Ovary (tissue), 3 donors: ENCODE measurements at regions not wholly inside any gene's neighbourhood (a gene's known extent, or its start where the extent isn't known, plus 50 kb on each side); places are given as distances from the start of the nearest gene placed in this dataset.

Experiments used
- CTCF ChIP-seq, 3 donors: fragments of 450-650 bp in 2 of 3; fragments of 200-600 bp in 1 of 3; IDR thresholded peaks; one replicate each; pipeline versions ENCODE4 v1.5.1 to v1.8.0; 2016 to 2022; ENCODE audit warnings: antibody characterized with exemption in 3 of 3, mild to moderate bottlenecking in 1 of 3
- EP300 ChIP-seq: sonication (generic); formaldehyde crosslinking; IDR thresholded peaks from one replicate; pipeline ENCODE4 v1.6.1; 2017; ENCODE audit warnings: antibody characterized with exemption
- POLR2A ChIP-seq: fragments of 450-650 bp; IDR thresholded peaks from one replicate; pipeline ENCODE4 v1.6.1; 2017; ENCODE audit warnings: antibody characterized with exemption, mild to moderate bottlenecking, moderate library complexity
- donor health status: DM: no; HTN: no; CAD: no.

DNA sequence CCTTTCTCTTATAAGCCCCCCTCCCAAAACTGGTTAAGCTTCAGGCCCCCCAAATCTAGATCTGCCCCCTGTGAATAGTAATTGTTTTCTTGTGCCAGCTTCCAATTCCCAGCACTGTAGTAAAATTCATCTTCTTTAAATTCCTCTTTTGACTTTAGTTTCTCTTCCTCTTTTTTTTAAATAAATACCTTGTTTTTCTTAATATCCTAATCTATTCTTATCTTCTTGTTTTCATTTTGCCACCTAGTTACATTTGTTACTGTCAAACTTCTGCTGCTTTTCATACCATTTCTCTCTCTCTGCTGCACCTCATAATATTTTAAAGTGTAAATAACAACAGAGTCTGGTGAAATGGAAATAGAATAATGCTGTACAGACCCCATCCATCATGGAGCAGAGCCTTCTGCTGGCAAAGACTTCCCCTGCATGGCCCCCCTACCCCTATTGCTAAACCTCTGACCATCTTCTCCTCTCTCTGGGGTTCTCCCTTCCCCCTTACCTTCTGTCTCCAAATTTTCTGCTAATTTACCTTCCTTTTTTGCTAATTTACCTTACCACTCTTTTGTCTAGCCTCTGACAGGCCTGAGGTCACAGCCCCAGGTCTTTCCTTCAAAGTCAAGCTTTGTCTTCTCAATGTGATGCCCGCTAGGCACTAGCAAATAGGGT, 94.9 kb upstream of the PAPOLG start:
- no peak for TF ChIP-seq CTCF (IDR thresholded peaks at IDR 0.05)
- TF ChIP-seq EP300 = no peak
- TF ChIP-seq POLR2A = no peak
